HG03439 (cell line): ENCODE measurements at regions not wholly inside any gene's neighbourhood (a gene's known extent, or its start where the extent isn't known, plus 50 kb on each side); places are given as distances from the start of the nearest gene placed in this dataset.

ENCODE experiments used
- ATAC-seq: cut with Tn5 transposase; IDR thresholded peaks from one replicate; pipeline ENCODE4 v1.9.1; 2021; ENCODE audit warnings: mild to moderate bottlenecking, moderate library complexity; ENCODE audit not compliant: unreplicated experiment

GRCh38 chr9:115209601-115210306 lies 91.8 kb upstream of the TNC start:
- ATAC-seq = peak; percentile 64

- ATAC-seq = no peak
Observed at GRCh38 chr9:115210699-115211098, 92.7 kb upstream of the TNC start.

GRCh38 chr9:115211413-115212124 lies 93.6 kb upstream of the TNC start:
- ATAC-seq = peak; percentile 63

GRCh38 chr9:115212125-115212605 lies 94.2 kb upstream of the TNC start:
- no peak for ATAC-seq

GRCh38 chr9:115212832-115213231 lies 94.9 kb upstream of the TNC start:
- no peak for ATAC-seq

GRCh38 chr9:115213818-115214334 lies 95.9 kb upstream of the TNC start:
- no peak for ATAC-seq

- no peak for ATAC-seq
Observed at GRCh38 chr9:115216873-115217272, 98.9 kb upstream of the TNC start.

- no peak for ATAC-seq
Observed at GRCh38 chr9:115220319-115221005, 102.5 kb upstream of the TNC start.

- no peak for ATAC-seq
Observed at GRCh38 chr9:115223471-115223870, 105.5 kb upstream of the TNC start.

GRCh38 chr9:115225459-115226116 lies 107.6 kb upstream of the TNC start:
- no peak for ATAC-seq

GRCh38 chr9:115226152-115226551 lies 108.2 kb upstream of the TNC start:
- no peak for ATAC-seq

GRCh38 chr9:115229496-115229895 lies 111.5 kb upstream of the TNC start:
- ATAC-seq = no peak

GRCh38 chr9:115230924-115231515 lies 113.1 kb upstream of the TNC start:
- no peak for ATAC-seq

GRCh38 chr9:115232181-115232774 lies 114.3 kb upstream of the TNC start:
- no peak for ATAC-seq

GRCh38 chr9:115234094-115234493 lies 116.1 kb upstream of the TNC start:
- no peak for ATAC-seq

- no peak for ATAC-seq
Observed at GRCh38 chr9:115235221-115235620, 117.3 kb upstream of the TNC start.

GRCh38 chr9:115237385-115237998 lies 119.5 kb upstream of the TNC start:
- no peak for ATAC-seq

- no peak for ATAC-seq
Observed at GRCh38 chr9:115240676-115241075, 122.7 kb upstream of the TNC start.

GRCh38 chr9:115241641-115242040 lies 123.7 kb upstream of the TNC start:
- no peak for ATAC-seq

GRCh38 chr9:115249488-115249887 lies 131.5 kb upstream of the TNC start:
- no peak for ATAC-seq
